GM18502 (cell line): ENCODE measurements at regions not wholly inside any gene's neighbourhood (a gene's known extent, or its start where the extent isn't known, plus 50 kb on each side); places are given as distances from the start of the nearest gene placed in this dataset.
A peak's percentile ranks its signal among the peaks of the same experiment; 100 is the strongest.

ENCODE experiments used
- ATAC-seq: cut with Tn5 transposase; IDR thresholded peaks from one replicate; pipeline ENCODE4 v1.9.1; 2021; ENCODE audit warnings: mild to moderate bottlenecking; ENCODE audit not compliant: unreplicated experiment, poor library complexity

GRCh38 chr3:59596741-59597140 lies 546.9 kb upstream of the CFAP20DC start:
- ATAC-seq: no peak

DNA sequence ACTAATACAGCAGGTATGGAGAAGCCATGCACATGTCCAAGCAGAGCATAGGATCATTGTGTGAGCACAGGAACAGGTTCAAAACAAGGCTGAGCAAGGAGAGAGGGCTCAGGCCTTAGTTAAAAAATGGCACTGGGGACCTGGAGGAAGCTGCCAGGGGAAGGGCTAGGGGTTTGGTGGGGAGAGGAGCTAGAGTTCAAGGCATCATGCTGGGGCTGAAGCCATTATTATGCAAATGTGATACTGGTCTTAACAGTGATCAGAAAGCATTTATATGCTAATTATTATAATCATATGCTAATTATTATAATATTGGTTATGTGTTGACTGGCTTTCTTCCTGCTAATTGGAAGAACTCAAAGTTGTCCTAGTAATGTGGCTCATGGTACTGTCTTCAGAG lies 546.0 kb upstream of the CFAP20DC start:
- no peak for ATAC-seq

DNA sequence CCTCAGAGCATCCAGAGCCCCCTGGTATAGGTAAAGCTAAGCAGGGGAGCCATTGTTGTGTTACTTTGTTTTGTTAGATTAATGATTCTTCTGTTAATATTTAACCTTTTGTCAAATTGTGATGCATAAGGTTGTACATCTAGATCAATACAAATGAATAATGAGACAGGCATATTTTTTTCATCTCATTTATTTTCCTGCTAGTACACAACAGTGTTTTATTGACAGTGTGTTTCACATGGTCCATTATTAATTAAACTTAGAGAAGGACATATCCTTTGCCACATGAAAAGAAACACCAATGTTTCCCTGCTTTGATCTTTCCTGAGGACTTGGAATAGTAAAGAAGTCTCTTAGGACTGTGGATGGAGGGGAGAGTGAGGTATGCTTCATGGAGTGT lies 543.6 kb upstream of the CFAP20DC start:
- ATAC-seq: no peak

GRCh38 chr3:59580996-59581395 lies 531.2 kb upstream of the CFAP20DC start:
- no peak for ATAC-seq

DNA sequence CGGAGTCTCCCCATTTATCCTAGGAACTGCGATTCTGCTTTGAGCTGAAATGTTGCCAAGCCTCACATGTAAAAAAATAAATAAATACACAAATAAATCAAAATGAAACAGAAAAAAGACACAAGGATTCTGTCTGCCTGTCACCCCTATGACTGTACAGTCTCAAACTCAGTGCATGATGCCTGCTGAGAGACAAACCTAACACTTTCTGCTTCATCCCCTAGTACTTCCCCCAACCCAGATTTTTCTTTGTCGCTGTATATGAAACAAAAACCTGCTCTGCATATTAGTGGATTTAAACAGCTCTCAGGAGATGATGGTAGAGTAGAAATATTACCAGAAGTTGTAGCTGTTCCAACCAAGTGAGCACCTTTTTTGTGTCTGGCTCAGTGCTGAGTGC lies 530.7 kb upstream of the CFAP20DC start:
- ATAC-seq: no peak

- ATAC-seq: no peak
These were observed 528.3 kb upstream of the CFAP20DC start for GRCh38 chr3:59578129-59578528.

DNA sequence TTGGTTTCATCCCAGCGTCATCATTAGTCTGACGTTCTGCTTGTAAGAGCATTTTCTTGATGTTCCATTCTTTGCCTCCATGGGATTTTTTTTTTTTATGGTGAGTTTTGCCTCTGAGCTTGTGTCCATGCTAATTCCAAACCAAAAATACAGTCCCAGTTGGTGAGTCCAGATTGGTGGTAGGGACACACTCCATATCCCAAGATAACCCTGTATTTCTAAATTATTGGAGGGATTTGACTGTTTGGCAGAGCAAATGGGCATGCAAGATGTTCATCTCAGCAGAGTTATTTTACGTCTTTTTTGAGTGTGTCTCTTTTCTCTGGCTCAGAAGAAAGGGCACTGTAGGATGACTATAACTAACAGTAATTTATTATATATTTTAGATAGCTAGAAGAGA lies 526.8 kb upstream of the CFAP20DC start:
- ATAC-seq: no peak

DNA sequence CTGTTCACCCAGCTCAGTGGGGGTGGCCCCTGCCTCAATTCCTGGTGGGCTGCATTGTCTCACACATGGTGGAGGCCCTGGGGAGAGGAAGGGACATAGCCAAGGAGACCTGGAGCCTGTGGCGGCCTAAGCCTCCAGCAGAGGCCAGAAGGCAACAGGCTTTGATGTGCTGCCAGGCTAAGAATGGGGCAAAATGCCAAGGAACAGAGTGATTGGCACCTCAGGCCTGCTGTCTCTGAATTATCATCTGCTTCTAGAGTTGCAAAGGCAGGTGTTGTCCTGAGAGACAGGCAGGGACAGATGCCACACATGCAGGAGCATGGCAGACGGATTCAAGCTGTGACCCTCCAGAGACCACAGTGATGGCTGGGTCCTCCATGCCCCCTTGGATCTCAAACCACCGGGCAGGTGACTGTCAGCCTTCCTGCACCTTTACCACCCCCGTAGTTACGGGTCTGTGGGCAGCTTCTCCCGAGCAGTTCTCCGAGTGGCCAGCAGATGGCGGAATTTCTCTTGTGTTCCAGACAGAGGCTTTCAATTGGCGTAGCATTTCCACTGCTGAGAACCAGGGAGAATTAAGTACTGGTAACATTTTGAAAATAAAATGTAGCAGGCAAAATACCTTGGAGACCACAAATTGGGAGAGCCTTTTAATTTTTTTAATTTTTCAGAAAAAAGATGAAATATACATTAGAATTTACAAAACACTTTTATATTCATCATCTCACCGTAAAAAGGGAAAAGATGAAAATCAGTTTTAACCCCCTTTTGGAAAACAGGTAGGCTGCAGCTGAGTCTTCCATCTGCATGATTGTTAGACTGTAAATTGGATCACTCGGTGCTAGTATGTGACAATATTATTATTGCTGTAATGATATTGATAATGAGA lies 525.5 kb upstream of the CFAP20DC start:
- ATAC-seq: peak; percentile 84

- no peak for ATAC-seq
These were observed 524.1 kb upstream of the CFAP20DC start for GRCh38 chr3:59573911-59574310.

GRCh38 chr3:59572106-59572505 lies 522.3 kb upstream of the CFAP20DC start:
- no peak for ATAC-seq

GRCh38 chr3:59570806-59571205 lies 521.0 kb upstream of the CFAP20DC start:
- no peak for ATAC-seq

GRCh38 chr3:59567661-59568060 lies 517.8 kb upstream of the CFAP20DC start:
- no peak for ATAC-seq

- peak; percentile 98 for ATAC-seq
These were observed 516.7 kb upstream of the CFAP20DC start for GRCh38 chr3:59566481-59566975.

GRCh38 chr3:59565125-59565524 lies 515.3 kb upstream of the CFAP20DC start:
- no peak for ATAC-seq

DNA sequence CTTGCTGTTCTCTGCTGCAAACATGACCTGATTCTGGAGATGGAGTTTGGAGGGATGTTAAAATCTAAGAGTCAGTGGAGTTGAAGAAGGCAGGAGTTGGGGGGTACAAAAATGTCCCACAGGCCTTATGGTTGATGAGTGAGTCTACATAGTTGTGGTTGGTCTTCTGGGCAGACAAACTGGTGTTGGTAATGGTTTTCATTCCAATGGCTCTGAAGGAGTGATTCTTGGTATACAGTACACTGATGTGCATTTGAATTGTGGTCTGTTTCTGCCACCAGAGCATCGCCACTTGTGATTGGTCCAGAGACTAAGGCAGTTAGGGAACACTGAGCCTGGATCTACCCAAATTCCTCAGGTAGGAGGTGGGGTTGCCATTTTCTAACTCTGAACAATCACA lies 514.1 kb upstream of the CFAP20DC start:
- ATAC-seq: no peak

GRCh38 chr3:59563072-59563605 lies 513.3 kb upstream of the CFAP20DC start:
- no peak for ATAC-seq

DNA sequence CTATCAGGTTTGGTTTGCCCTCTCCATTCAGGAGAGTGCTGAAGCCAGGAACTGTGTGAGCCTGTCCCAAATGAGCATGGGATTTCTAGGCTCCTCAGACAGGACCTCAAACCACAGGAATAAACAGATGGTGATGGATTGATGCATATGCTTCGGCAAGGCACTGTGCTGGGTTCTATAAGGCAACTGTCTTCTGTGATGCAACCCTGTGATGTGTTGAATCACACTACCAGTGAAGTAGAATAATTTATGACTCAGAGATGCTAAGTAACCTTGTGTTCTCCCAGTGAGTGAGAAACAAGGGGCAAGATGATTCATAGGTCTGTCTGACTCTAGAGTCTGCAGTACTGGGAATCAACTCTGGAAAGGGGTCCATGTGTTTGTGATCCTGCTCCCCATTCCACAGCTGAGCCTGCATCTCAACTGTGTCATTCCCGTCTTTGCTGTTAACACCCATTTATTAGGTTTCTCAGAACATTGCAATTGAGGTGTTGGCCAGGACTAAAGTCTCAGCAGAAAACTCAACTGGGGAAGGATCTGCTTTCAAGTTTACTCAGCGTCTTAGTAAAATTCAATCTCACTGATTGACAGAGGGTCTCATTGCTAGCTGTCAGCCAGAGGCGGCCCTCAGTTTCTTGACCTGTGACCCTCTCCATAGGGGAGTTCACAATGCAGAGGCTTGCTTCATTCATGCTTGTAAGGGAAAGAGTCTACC lies 510.1 kb upstream of the CFAP20DC start:
- ATAC-seq: no peak

- no peak for ATAC-seq
These were observed 509.3 kb upstream of the CFAP20DC start for GRCh38 chr3:59558906-59559720.

GRCh38 chr3:59555593-59556315 lies 505.9 kb upstream of the CFAP20DC start:
- no peak for ATAC-seq

GRCh38 chr3:59553076-59553475 lies 503.3 kb upstream of the CFAP20DC start:
- ATAC-seq: no peak
